Skin epidermis (tissue), 12 donors: ENCODE measurements at regions not wholly inside any gene's neighbourhood (a gene's known extent, or its start where the extent isn't known, plus 50 kb on each side); places are given as distances from the start of the nearest gene placed in this dataset.

Source experiments
- H3K27ac ChIP-seq, 21 experiments: fragments of 200-600 bp; sonication (generic) in 11 of 21; one replicate each; pipeline ENCODE4 v1.5.0; 2020; ENCODE audit warnings: mild to moderate bottlenecking in 3 of 21, inconsistent platforms in 2 of 21, moderate library complexity in 2 of 21
- H3K4me3 ChIP-seq, 7 experiments: fragments of 200-600 bp; sonication (generic) in 2 of 7; one replicate each; pipeline ENCODE4 v1.5.0; 2020; ENCODE audit warnings: inconsistent platforms in 2 of 7, mild to moderate bottlenecking in 2 of 7, moderate library complexity in 1 of 7

DNA sequence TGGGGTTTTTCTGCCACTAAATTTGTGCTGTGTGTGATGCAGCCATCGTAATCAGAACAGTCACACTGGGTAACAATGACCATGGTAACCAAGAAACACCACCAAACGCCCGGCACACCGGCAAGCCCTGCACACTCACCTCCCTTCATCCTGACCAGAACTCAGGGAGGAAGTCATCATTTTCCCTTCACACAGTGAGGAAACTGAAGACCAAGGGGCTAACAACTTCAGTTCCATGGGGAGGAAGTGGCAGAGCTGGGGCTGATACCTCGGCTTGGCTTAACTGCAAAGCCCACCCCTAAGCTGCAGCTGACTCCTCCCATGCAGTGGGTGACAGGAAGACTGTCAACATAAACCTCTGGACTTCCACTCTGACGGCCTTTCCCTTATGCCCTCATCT, 69.3 kb upstream of the BCAR3 start:
- peak overlapping the region in 8 of 21 experiments; percentile 4 to 67 (median 30) for H3K27ac ChIP-seq

DNA sequence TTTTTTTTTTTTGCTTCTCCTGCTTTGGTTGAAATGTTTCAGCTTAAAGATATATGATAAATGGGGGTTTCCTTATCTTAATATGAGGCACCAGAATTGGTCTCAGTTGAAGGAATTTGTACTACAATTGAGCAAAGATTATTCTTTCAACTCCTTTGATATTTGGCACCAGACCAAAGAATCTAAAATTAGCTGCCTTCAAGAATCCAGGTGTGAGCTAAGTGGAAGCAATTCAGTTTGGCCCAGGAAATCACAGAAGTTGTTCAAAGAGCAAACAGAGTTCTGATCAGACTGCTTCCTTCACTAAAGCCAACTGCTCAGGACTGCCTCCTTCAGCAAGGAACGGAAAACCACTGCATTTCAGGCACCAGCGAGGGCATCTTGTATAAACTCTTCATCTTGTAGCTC, 68.3 kb upstream of the BCAR3 start:
- no peak overlapping the region for H3K27ac ChIP-seq
- no peak overlapping the region for H3K4me3 ChIP-seq

More for the DNA sequence above, 69.3 kb upstream of the BCAR3 start:
- no peak overlapping the region for H3K4me3 ChIP-seq

DNA sequence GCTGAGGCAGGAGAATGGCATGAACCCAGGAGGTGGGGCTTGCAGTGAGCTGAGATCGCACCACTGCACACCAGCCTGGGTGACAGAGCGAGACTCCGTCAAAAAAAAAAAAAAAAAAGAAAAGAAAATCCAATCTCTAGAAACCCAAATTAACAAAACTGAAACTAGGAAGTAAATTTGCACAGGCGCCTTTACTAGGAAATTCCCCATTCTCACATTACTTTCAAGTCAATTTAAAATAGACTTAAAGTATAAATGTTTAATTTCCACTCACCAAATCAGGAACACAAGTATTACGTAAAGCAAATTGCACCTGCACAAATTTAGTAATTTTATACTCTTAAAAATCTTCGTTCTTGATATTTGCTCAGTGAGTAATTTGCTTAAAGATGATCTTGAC, 67.8 kb upstream of the BCAR3 start:
- no peak overlapping the region for H3K27ac ChIP-seq
- H3K4me3 ChIP-seq, result no peak overlapping the region

DNA sequence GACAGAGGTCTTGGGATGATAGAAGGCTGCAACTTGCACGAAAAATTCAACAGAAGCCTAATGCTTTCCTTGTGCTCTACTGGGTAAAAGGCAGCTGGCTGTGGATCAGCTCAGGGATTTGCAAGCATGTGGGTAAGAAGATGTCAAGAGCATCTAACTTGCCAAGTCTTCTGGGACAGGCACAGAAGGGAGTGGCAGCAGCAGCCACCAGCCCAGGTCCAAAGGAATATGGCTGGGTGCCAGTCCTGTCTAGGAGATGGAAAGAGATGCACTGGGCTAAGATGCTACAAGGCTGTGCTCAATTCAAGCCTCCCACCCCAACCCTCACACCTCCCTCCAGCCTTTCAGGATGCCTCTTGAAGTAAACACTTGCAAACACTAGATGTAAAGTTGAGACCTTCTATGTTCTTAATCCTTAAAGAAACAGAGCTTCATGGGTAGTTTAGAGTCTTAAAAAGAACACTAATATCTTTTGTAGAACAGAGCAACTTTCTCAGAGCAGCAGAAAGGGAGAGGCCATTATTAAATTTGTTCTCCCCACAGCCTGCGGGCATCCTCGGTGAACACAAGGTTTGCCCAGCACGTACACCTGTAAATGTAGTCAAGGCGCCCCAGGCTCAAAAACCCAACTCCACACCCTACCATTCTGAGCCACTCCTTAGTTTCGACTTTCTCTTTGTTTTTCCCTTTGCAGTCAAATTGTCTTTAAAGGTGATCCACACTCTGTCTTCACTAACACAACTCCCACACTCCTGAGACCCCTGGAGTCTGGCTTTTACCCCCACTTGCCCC, 64.6 kb upstream of the BCAR3 start:
- H3K4me3 ChIP-seq, result no peak overlapping the region
- peak overlapping the region in 2 of 21 experiments; percentile 8 to 56 for H3K27ac ChIP-seq

DNA sequence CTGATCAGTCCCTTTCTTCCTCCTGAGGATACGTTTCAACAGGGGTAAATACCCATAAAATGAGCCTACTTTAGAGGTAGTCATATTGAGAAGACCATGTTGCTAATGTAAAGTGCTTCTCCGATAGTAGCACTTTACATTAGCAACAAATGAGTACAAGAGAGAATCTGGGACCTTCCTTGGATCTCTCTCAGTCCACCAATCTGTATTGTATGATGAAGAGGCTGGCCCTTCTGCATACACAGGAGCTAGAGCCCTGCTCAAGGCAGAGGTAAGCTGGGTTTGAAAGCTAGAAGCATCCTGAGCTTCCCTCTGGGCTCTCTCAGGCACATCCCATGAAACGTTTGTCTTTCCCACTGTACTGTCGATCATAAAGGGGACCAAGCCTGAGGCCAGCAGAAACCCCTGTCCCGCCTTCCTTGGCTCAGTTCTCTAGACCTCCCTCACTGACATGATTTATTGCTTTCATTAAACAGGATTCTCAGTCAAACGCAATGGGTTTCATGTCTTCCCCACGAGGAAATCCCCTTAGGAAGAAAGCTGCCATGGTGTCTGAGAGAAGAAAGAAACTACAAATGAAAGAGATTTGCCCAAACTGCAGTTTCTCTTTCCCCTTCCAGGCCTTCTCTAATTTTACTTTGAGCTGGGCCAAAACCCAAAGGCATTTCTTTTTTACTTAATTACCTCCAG, 62.8 kb upstream of the BCAR3 start:
- Histone ChIP-seq H3K4me3 (no peak overlapping the region), H3K27ac (peak overlapping the region in 2 of 21 experiments; percentile 1 to 26)

DNA sequence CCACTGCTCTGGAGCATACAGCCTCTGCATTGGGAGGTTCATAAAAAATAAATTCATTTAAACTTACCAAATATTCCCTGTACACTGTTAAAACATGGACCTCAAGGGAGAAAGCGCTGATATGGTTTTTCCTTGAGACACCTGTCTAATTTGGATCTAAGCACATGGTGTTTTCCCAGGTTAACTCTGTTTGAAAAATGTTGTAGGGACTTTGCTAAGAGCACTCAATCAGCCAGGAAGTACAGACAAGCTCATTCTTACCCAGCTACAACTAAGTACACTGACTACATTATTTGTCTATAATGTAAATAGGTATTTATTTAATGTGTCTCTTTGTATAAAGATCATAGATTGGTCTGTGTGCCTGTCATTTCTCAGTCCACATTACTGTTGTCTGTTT, 61.8 kb upstream of the BCAR3 start:
- no peak overlapping the region for H3K4me3 ChIP-seq
- peak overlapping the region in 1 of 21 experiments; percentile 1 for H3K27ac ChIP-seq

DNA sequence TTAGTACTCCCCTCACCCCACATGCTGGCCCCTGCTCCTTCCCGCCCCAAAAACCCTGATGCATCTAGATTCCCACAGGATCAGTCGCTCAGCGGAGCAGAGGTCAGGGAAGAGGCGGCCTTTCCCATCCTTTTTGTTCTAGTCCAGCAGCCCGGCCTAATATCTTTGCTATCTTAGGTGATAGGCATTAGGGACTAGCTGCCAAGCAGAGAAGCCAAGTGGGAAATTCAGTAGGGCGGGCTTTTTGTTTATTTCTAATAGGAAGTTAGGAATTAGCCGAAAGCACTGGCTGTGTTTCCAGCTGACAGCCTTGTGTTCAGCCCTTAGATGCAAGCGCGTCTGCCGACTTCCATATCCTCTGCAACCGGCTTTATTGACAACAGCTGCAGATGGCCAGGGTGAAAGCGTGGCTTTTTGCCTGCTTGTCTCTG, 59.0 kb upstream of the BCAR3 start:
- H3K4me3 ChIP-seq, result no peak overlapping the region
- H3K27ac ChIP-seq, result peak overlapping the region in 3 of 21 experiments; percentile 32 to 49 (median 32)

DNA sequence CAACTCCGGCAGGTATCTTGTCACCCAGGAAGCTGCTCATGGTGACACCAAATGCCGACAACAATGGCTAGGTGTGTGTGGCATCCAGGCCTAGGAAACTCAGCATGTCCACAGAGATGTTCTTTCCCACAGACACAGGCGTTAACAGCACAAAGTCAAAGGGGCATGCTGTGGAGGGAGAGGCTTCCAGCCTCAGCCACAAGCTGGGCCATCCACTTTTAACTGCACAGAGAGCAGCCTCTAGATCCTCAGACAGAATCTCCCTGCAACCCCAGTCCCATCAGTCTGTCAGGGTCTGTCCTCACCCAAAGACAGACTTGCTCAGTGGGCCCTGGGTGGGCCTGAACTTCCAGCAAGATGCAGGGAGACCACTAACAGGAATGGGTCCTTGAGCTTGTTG, 58.5 kb upstream of the BCAR3 start:
- H3K27ac ChIP-seq, result peak overlapping the region in 3 of 21 experiments; percentile 32 to 49 (median 32)
- no peak overlapping the region for H3K4me3 ChIP-seq

DNA sequence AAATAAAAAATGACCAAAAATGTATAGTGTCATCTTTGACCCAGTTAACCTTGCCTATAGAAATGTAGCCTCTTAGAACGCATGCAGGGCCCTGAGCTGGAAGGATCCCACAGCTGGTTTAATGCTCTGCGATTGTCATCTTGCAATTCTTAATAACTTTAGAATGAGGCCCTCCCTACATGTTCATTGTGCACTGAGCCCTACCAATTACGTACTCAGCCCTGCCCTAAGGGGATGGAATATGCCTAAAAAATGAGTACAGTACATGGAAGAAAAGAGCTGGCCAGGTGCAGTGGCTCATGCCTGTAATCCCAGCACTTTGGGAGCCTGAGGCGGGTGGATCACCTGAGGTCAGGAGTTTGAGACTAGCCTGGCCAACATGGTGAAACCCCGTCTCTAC, 57.8 kb upstream of the BCAR3 start:
- no peak overlapping the region for H3K4me3 ChIP-seq
- no peak overlapping the region for H3K27ac ChIP-seq

DNA sequence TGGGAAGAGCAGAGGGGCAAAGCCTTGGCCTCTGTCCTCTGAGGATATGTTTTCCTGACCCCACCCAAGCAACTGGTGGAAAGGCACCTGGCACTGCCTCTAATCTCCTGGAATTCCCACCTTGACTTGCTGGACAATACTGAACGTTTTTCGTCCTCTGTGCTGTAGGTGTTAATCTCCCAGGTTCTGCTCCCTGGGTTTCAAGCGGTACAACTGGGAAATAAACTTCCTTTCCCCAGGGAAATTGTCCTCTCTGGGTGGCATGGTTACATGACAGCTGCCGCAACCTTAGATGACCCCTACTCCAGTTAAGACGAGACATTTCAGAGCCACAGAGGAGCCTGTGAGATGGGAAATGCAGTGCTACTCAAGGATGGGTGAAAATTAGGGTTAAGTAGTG, 57.3 kb upstream of the BCAR3 start:
- no peak overlapping the region for H3K4me3 ChIP-seq

DNA sequence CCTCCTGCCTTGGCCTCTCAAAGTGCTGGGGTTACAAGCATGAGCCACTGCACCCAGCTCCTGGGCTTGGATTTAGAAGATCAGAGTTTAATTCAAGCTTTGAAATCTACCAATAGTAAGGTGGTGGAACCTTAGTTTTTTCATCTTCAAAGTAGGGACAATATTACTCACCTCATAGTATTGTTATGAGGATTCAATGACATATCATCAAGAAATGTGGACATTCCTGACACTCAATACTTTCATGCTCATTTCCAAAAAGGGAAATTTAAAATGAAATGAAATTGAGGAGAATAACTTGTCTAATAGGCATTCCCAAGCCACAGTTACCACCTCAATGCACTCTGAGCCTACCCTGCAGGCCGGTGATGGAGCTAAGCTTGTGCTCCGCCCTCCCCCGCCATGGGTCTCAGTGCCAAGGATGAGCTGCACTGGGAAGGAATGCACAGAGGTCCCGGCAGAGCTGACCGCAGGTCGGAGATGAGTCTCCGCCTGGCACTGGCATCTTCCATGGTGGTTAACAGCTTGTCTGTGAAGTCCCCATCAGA, 56.5 kb upstream of the BCAR3 start:
- no peak overlapping the region for H3K4me3 ChIP-seq
- H3K27ac ChIP-seq, result peak overlapping the region in 1 of 21 experiments; percentile 49

More for the DNA sequence above, 57.3 kb upstream of the BCAR3 start:
- peak overlapping the region in 1 of 21 experiments; percentile 49 for H3K27ac ChIP-seq

DNA sequence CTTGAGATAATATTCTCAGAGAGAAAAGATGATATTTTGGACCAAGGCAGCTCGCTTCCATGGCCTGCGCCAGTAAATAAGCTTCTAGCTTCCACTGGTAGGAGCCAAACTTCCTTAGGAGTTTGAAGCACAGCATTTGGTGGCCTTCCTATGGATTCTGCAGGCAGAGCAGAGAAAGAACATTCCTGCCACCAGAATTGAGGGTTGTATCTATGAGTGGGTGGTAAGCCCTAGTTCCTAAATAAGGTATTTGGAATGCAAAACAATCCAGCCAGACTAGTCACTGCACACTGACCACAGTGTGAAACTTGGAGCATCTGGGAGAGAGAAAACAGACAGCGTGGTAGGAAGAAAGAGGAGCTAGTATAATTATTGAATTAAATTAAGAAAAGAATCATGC, 54.1 kb upstream of the BCAR3 start:
- no peak overlapping the region for H3K27ac ChIP-seq
- no peak overlapping the region for H3K4me3 ChIP-seq

DNA sequence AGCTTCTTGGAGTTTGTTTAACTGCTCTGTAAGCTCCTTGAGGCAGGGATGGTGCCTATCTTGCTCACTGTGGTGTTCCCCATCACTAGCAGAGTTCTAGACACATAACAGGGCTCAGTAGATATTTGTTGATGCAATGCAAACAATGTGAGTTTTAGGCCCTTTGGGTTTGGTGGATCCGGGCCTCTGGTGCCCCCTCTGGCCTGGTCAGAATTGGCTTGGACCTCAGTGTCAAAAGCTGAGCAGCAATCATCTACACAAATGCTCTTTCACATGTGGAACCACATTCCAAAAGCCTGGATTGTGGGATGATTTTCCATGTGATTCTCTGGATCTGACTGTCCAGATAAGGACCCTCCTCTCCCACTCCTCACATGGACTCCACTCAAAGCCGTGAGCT, 53.4 kb upstream of the BCAR3 start:
- Histone ChIP-seq H3K27ac (no peak overlapping the region), H3K4me3 (no peak overlapping the region)

DNA sequence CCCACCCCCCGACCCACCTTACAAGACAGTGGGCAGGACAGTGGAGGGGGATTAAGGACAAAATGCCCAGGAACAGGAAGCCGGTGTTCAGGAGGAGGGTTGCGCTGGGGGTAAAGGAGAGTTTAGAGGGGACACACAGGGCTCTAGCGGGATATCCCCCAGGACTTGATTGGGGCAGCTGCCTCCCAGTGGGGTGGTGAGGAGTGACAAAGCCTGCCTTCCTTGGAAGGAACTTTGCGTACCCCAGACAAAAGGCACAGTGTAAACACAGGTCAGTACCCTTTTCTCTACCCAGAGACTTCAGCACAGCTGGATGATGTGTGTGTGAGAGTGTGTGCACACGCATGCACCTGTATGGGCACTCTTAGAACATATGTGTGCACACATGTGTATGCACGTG, 51.7 kb upstream of the BCAR3 start:
- H3K27ac ChIP-seq, result no peak overlapping the region
- no peak overlapping the region for H3K4me3 ChIP-seq

DNA sequence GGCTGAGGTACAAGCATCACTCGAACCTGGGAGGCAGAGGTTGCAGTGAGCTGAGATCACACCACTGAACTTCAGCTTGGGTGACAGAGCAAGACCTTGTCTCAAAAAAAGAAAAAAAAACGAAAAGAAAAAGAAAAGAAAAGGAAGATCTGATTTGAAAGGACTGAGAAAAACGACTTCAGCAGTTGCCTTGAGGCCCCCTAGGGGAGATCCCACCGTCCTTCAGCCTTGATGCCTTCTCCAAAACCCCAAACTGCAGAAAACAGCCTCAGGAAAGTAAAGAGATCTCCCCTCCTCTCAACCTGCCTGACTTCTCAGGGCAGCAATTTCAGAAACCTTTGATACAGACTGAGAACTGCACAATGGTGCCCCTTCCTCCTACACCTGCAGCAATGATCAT, 50.9 kb upstream of the BCAR3 start:
- peak overlapping the region in 1 of 21 experiments; percentile 31 for H3K27ac ChIP-seq
- H3K4me3 ChIP-seq, result no peak overlapping the region
